D721Med (cell line): ENCODE measurements at regions not wholly inside any gene's neighbourhood (a gene's known extent, or its start where the extent isn't known, plus 50 kb on each side); places are given as distances from the start of the nearest gene placed in this dataset.

Experiments
- DNase-seq: peaks from one replicate; pipeline ENCODE4 v3.0.0; 2011; ENCODE audit warnings: low spot score; ENCODE audit not compliant: insufficient read length
- FAIRE-seq: peaks from 2 replicates; lab custom pipeline; 2011; peaks lifted over from hg19 to GRCh38; lab: Jason Lieb, UNC
- CTCF ChIP-seq: IDR thresholded peaks from 2 replicates; pipeline ENCODE4 v1.5.1; 2012; ENCODE audit warnings: mild to moderate bottlenecking, control low read depth; ENCODE audit not compliant: insufficient read depth; ENCODE audit errors: missing control alignments

- no peak for FAIRE-seq
- no peak for TF ChIP-seq CTCF
Measured at GRCh38 chr4:89483833-89484232, 176.2 kb upstream of the GPRIN3 start.

GRCh38 chr4:89482926-89483595 lies 175.5 kb upstream of the GPRIN3 start:
- FAIRE-seq, result no peak
- no peak for TF ChIP-seq CTCF
- no peak for DNase-seq

More at GRCh38 chr4:89483833-89484232, 176.2 kb upstream of the GPRIN3 start:
- no peak for DNase-seq

- DNase-seq, result peak; percentile 46
- no peak for FAIRE-seq
Measured at GRCh38 chr4:89482251-89482650, 174.7 kb upstream of the GPRIN3 start.

GRCh38 chr4:89469930-89470375 lies 162.4 kb upstream of the GPRIN3 start:
- FAIRE-seq (no peak), DNase-seq (no peak)
- TF ChIP-seq CTCF, result no peak

More at GRCh38 chr4:89482251-89482650, 174.7 kb upstream of the GPRIN3 start:
- TF ChIP-seq CTCF, result peak; percentile 59

DNA sequence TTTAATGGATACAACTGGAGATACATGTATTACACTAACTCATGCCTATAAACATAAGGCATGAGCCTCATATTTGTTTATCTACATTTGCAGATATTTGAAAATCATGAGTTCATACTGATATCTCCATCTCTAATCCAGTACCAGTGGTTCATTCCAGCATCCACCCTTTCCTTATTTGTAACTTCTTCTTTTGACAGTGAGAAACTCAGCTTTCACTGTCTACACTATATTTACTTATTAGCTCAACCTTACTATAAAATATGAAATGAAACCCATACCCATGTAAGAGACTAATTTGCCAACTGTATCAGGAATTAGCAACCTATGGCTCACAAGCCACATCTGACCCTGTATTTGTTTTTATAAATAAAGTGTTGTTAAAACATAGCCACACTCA lies 161.9 kb upstream of the GPRIN3 start:
- no peak for DNase-seq
- no peak for TF ChIP-seq CTCF
- FAIRE-seq, result no peak

DNA sequence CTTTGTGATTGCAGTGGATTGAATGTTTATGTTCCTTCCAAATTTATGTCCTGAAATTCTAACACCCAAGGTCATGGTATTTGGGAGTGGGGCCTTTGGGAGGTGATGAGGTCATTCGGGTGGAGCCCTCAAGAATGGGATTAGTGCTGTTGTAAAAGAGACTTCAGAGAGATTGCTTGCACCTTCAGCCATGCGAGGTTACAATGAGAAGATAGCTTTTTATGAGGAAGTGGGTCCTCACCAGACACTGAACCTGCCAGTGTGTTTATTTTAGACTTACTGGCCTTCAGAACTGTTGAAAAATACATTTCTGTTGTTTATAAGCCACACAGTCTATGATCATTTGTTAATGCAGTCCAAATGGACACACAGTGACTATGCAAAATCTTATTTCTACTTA lies 161.0 kb upstream of the GPRIN3 start:
- no peak for TF ChIP-seq CTCF
- DNase-seq (no peak), FAIRE-seq (no peak)

DNA sequence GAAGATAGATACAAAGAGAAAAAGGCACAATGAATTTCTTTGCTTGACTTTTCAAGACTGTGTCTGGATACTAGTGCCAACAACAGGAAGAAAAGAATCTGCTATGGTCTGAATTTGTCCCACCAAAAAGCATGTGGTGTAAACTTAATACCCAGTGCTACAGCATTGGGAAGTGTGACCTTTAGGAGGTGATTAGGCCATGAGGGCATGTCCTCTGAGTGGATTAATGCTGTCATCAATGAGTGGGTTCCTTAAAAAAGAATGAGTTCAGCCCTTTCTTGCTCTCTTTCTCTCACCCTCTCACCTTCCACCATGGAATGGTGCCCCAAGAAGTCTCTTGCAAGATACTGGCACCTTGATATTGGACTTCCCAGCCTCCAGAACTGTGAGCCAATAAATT lies 155.7 kb upstream of the GPRIN3 start:
- no peak for TF ChIP-seq CTCF
- FAIRE-seq (no peak), DNase-seq (no peak)
